Endothelial cell of umbilical vein (primary cell): ENCODE measurements at regions not wholly inside any gene's neighbourhood (a gene's known extent, or its start where the extent isn't known, plus 50 kb on each side); places are given as distances from the start of the nearest gene placed in this dataset.

ENCODE experiments used
- EZH2 ChIP-seq: IDR thresholded peaks from 2 replicates; pipeline ENCODE4 v1.6.1; 2012; ENCODE audit warnings: borderline replicate concordance, low read depth, mild to moderate bottlenecking, moderate library complexity, low read length, inconsistent platforms; ENCODE audit not compliant: severe bottlenecking
- POLR2A ChIP-seq: IDR thresholded peaks from 2 replicates; pipeline ENCODE4 v1.6.1; 2012; ENCODE audit warnings: low read depth, mild to moderate bottlenecking, control low read depth, low read length
- TF ChIP-seq, protein P1 (sequence below), 2 donors: IDR thresholded peaks; 1 replicate in 1 of 2; 2 replicates in 1 of 2; pipeline ENCODE4 v1.5.1; 2011; ENCODE audit warnings: low read length in 2 of 2, mild to moderate bottlenecking in 2 of 2, moderate library complexity in 2 of 2, control low read depth in 1 of 2, inconsistent platforms in 1 of 2, low read depth in 1 of 2; ENCODE audit not compliant: insufficient read depth in 1 of 2; ENCODE audit errors: extremely low read depth in 1 of 2

DNA sequence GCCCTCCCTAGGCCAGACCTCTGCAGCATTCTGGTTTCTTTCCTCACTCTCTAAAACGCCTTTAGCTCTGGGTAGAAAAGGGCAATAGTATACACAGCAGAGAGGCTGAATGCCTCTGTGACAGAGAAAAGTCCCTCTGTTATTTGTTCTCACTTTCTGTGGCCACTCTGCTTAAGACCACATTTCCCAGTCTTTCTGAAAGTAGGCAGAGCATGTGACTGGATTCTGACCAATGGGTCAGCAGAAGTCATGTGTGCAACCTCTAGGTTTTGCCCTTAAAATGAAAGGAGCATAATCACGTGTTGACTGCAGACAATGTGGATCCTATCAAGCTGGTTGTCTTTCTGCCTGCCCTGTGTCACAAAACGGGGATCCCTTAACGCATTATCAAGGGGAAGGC is 79.7 kb upstream of the MARK1 start:
- TF ChIP-seq, protein P1, sequence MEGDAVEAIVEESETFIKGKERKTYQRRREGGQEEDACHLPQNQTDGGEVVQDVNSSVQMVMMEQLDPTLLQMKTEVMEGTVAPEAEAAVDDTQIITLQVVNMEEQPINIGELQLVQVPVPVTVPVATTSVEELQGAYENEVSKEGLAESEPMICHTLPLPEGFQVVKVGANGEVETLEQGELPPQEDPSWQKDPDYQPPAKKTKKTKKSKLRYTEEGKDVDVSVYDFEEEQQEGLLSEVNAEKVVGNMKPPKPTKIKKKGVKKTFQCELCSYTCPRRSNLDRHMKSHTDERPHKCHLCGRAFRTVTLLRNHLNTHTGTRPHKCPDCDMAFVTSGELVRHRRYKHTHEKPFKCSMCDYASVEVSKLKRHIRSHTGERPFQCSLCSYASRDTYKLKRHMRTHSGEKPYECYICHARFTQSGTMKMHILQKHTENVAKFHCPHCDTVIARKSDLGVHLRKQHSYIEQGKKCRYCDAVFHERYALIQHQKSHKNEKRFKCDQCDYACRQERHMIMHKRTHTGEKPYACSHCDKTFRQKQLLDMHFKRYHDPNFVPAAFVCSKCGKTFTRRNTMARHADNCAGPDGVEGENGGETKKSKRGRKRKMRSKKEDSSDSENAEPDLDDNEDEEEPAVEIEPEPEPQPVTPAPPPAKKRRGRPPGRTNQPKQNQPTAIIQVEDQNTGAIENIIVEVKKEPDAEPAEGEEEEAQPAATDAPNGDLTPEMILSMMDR (IDR thresholded peaks at IDR 0.05; ENCODE audit: extremely low read depth in 1 of 2, insufficient read depth in 1 of 2, low read depth in 1 of 2, low read length in 2 of 2), result no peak
- TF ChIP-seq POLR2A, result no peak
- TF ChIP-seq EZH2, result no peak
